ENCODE measurements at regions not wholly inside any gene's neighbourhood (a gene's known extent, or its start where the extent isn't known, plus 50 kb on each side); places are given as distances from the start of the nearest gene placed in this dataset.
"Not testable (repeated sequence)": the region's sequence is repeated elsewhere in the genome, so short reads cannot be mapped to it uniquely, and the experiment has no call there.

DNA sequence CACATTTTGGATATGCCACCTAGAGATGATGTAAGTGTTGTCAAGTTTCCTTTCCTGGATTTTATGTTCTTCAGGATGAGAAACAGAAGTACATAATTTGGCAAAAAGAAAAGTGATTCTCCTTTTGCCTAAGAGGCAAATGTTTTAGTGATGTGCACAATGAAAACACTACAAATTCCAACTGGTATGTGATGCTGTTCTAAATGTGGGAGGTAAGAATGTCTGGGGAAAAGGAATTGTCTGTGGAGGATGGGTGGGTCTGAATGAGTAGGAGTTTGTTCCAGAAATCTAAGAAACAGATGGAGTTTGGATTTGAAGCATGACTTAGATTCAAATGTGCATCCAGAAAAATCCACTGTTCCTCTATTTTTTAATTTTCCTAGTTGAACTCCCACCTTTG, 473.6 kb upstream of the SPRY2 start:
- H3K9me3 ChIP-seq (replicated peaks in 1 of 3) = peaks cover 0 to 7% (median 0%) of the 10 kb centered on the region in 3 donors
- no peak overlapping the region for H3K27ac ChIP-seq
- intact Hi-C loops (cut with DNase I) = no loop called here
- no peak for DNase-seq
- H3K27me3 ChIP-seq = no peaks in the 10 kb centered on the region
- H3K4me3 ChIP-seq = no peak overlapping the region
- H3K4me1 ChIP-seq (replicated peaks in 1 of 2) = no peaks in the 10 kb centered on the region
- H3K36me3 ChIP-seq (replicated peaks in 1 of 2) = no peaks in the 10 kb centered on the region
- TF ChIP-seq, protein P1, sequence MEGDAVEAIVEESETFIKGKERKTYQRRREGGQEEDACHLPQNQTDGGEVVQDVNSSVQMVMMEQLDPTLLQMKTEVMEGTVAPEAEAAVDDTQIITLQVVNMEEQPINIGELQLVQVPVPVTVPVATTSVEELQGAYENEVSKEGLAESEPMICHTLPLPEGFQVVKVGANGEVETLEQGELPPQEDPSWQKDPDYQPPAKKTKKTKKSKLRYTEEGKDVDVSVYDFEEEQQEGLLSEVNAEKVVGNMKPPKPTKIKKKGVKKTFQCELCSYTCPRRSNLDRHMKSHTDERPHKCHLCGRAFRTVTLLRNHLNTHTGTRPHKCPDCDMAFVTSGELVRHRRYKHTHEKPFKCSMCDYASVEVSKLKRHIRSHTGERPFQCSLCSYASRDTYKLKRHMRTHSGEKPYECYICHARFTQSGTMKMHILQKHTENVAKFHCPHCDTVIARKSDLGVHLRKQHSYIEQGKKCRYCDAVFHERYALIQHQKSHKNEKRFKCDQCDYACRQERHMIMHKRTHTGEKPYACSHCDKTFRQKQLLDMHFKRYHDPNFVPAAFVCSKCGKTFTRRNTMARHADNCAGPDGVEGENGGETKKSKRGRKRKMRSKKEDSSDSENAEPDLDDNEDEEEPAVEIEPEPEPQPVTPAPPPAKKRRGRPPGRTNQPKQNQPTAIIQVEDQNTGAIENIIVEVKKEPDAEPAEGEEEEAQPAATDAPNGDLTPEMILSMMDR (IDR thresholded peaks at IDR 0.05) = no peak
- TF ChIP-seq POLR2A (IDR thresholded peaks at IDR 0.05) = no peak

DNA sequence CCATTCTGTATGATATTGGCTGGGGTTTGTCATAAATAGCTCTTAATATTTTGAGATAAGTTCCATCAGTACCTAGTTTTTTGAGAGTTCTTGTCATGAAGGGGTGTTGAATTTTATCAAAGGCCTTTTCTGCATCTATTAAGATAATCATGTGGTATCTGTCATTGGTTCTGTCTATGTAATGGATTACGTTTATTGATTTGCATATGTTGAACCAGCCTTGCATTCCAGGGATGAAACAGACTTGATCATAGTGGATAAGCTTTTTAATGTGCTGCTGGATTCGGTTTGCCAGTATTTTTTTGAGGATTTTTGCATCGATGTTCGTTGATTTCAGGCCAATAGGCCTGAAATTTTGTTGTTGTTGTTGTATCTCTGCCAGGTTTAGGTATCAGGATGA, 469.4 kb upstream of the SPRY2 start:
- H3K4me3 ChIP-seq; intact Hi-C loops (cut with DNase I); DNase-seq; H3K36me3 ChIP-seq (replicated peaks in 1 of 2); H3K27ac ChIP-seq; H3K4me1 ChIP-seq (replicated peaks in 1 of 2); H3K9me3 ChIP-seq (replicated peaks in 1 of 3); H3K27me3 ChIP-seq: not testable (repeated sequence)
- WGBS, 4 donors = 83 to 93% (median 86%) methylated on average over 4 of the region's 4 CpGs

DNA sequence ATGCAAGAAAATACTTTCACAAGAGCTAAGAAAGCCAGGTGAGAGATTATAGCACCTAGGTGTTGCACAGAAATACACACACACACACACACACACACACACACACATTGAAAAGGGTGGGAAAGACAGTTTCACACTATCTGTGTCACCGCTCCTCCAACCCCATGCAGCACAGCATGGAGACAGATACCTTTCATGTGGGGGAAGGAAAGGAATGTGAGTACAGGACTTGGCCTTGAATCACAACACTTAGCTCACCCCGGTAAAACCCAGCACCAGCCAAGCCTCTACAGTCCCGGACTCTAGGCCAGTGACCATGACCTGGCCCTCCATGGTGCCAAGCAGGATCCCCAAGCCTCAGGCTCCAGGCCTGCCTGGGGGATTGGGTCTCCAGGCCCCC, 462.0 kb upstream of the SPRY2 start:
- H3K4me3 ChIP-seq = no peak overlapping the region
- H3K36me3 ChIP-seq (replicated peaks in 1 of 2) = no peaks in the 10 kb centered on the region
- intact Hi-C loops (cut with DNase I) = no loop called here
- no peak overlapping the region for H3K27ac ChIP-seq
- DNase-seq = no peak
- TF ChIP-seq, protein P1 (IDR thresholded peaks at IDR 0.05) = no peak
- no peak for TF ChIP-seq POLR2A (IDR thresholded peaks at IDR 0.05)
- WGBS, 4 donors = 48 to 70% (median 56%) methylated on average over 2 to 3 of the region's 3 CpGs
- H3K4me1 ChIP-seq (replicated peaks in 1 of 2) = no peaks in the 10 kb centered on the region
- H3K27me3 ChIP-seq = no peaks in the 10 kb centered on the region
- no peaks in the 10 kb centered on the region for H3K9me3 ChIP-seq (replicated peaks in 1 of 3)

DNA sequence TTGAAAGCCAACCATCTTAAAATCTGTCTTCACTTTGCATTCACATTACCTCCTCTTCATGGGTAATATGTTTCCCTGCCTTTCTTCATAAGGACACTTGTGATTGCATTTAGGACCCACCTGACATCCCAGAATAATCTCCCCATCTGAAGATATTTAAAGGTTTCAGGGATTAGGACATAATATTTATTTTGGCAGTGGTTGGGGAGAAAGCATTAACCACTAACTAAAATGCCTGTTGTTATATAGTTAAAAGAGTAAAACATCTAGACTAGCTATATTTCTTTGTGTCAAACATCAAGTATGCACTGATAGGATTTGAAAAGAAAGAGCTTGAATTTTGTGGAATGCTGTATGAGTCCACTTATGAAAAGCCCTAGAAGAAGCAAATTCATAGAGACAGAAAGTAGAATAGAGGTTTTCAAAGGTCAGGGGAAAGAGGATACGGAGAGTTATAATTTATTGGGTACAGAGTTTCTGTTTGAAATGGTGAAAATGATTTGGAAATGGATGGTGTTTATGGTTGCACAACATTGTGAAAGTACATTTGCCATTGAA, 457.7 kb upstream of the SPRY2 start:
- Histone ChIP-seq H3K4me1 (replicated peaks in 1 of 2) (no peaks in the 10 kb centered on the region), H3K4me3 (no peak overlapping the region), H3K9me3 (replicated peaks in 1 of 3) (no peaks in the 10 kb centered on the region), H3K27me3 (no peaks in the 10 kb centered on the region), H3K27ac (no peak overlapping the region), H3K36me3 (replicated peaks in 1 of 2) (no peaks in the 10 kb centered on the region)
- intact Hi-C loops (cut with DNase I) = no loop called here
- TF ChIP-seq, protein P1 (IDR thresholded peaks at IDR 0.05) = no peak
- TF ChIP-seq POLR2A (IDR thresholded peaks at IDR 0.05) = no peak
- no peak for DNase-seq
- 29 to 58% (median 47%) methylated on average over 1 of the region's 1 CpG for WGBS, 4 donors

DNA sequence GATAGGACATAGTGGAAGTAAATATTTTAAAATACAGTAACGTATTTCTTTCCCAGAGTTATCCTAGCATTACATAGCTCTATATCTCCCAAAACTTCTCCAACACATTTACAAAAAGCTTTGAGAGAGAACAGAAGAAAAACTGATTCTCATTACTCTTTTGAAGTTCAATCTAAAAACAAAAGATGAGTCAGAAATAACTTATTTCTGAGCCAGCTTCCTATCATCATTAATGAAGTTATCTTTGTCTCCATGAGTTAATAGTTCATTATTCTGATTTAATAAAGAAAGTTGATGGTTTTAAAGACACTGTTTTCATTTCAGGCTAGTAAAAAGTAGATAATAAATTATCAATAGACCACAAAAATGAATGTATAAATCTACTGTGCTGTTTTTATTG, 446.7 kb upstream of the SPRY2 start:
- TF ChIP-seq, protein P1 (IDR thresholded peaks at IDR 0.05) = no peak
- no peak for TF ChIP-seq POLR2A (IDR thresholded peaks at IDR 0.05)
- Histone ChIP-seq H3K9me3 (replicated peaks in 1 of 3) (no peaks in the 10 kb centered on the region), H3K4me3 (no peak overlapping the region), H3K4me1 (replicated peaks in 1 of 2) (no peaks in the 10 kb centered on the region), H3K36me3 (replicated peaks in 1 of 2) (no peaks in the 10 kb centered on the region), H3K27me3 (no peaks in the 10 kb centered on the region), H3K27ac (no peak overlapping the region)
- DNase-seq = no peak
- intact Hi-C loops (cut with DNase I) = no loop called here
- WGBS, 4 donors = 64 to 79% (median 74%) methylated on average over 1 of the region's 1 CpG
